Erythroblast (primary cell): ENCODE measurements at regions not wholly inside any gene's neighbourhood (a gene's known extent, or its start where the extent isn't known, plus 50 kb on each side); places are given as distances from the start of the nearest gene placed in this dataset.
"Not testable (repeated sequence)": the region's sequence is repeated elsewhere in the genome, so short reads cannot be mapped to it uniquely, and the experiment has no call there.

Experiments used
- DNase-seq, 2 experiments: peaks; one replicate each; lab custom pipeline; 2025; lab: John Stamatoyannopoulos, UW
- GATA1 ChIP-seq: IDR thresholded peaks from 2 replicates; pipeline ENCODE4 v1.6.1; 2011; ENCODE audit warnings: low read depth, mild to moderate bottlenecking, control low read depth, low read length, moderate library complexity
- POLR2A ChIP-seq: IDR thresholded peaks from 2 replicates; pipeline ENCODE4 v1.6.1; 2011; ENCODE audit warnings: mild to moderate bottlenecking, low read length

- no peak for DNase-seq
- TF ChIP-seq POLR2A: no peak
- no peak for TF ChIP-seq GATA1
Observed at GRCh38 chr22:27051407-27051806, 394.0 kb downstream of the MIAT start.

- no peak for DNase-seq
- no peak for TF ChIP-seq POLR2A
- no peak for TF ChIP-seq GATA1
Observed at GRCh38 chr22:27057717-27058116, 400.3 kb downstream of the MIAT start.

- TF ChIP-seq GATA1: no peak
- TF ChIP-seq POLR2A: no peak
- no peak for DNase-seq
Observed at GRCh38 chr22:27060190-27060589, 402.8 kb downstream of the MIAT start.

- TF ChIP-seq GATA1: no peak
- no peak for TF ChIP-seq POLR2A
- DNase-seq: no peak
Observed at GRCh38 chr22:27062910-27063309, 405.5 kb downstream of the MIAT start.

- TF ChIP-seq GATA1 (no peak), POLR2A (no peak)
- DNase-seq: no peak
Observed at GRCh38 chr22:27063406-27063805, 406.0 kb downstream of the MIAT start.

GRCh38 chr22:27063841-27064240 is 406.5 kb downstream of the MIAT start:
- DNase-seq: no peak
- TF ChIP-seq POLR2A: no peak
- TF ChIP-seq GATA1: no peak

GRCh38 chr22:27064386-27064785 is 407.0 kb downstream of the MIAT start:
- no peak for DNase-seq

GRCh38 chr22:27065279-27065678 is 407.9 kb downstream of the MIAT start:
- TF ChIP-seq POLR2A (no peak), GATA1 (no peak)
- no peak for DNase-seq

More at GRCh38 chr22:27064386-27064785, 407.0 kb downstream of the MIAT start:
- no peak for TF ChIP-seq GATA1
- no peak for TF ChIP-seq POLR2A

GRCh38 chr22:27066856-27067255 is 409.5 kb downstream of the MIAT start:
- TF ChIP-seq GATA1 (no peak), POLR2A (no peak)
- no peak for DNase-seq

GRCh38 chr22:27068121-27068520 is 410.7 kb downstream of the MIAT start:
- no peak for TF ChIP-seq GATA1

GRCh38 chr22:27070594-27070993 is 413.2 kb downstream of the MIAT start:
- no peak for TF ChIP-seq POLR2A
- DNase-seq: no peak

More at GRCh38 chr22:27068121-27068520, 410.7 kb downstream of the MIAT start:
- DNase-seq: no peak

- DNase-seq: no peak
- no peak for TF ChIP-seq POLR2A
- no peak for TF ChIP-seq GATA1
Observed at GRCh38 chr22:27073601-27074425, 416.4 kb downstream of the MIAT start.

- TF ChIP-seq GATA1 (no peak), POLR2A (no peak)
- peak in 1 of 2 experiments; percentile 3 for DNase-seq
Observed at GRCh38 chr22:27075028-27075678, 417.8 kb downstream of the MIAT start.

- TF ChIP-seq GATA1 (no peak), POLR2A (no peak)
- DNase-seq: no peak
Observed at GRCh38 chr22:27075891-27076290, 418.5 kb downstream of the MIAT start.

- DNase-seq: not testable (repeated sequence)
Observed at GRCh38 chr22:27078064-27078463, 420.7 kb downstream of the MIAT start.
